ENCODE measurements at regions not wholly inside any gene's neighbourhood (a gene's known extent, or its start where the extent isn't known, plus 50 kb on each side); places are given as distances from the start of the nearest gene placed in this dataset.

- TF ChIP-seq POLR2A (IDR thresholded peaks at IDR 0.05): no peak
- TF ChIP-seq CTCF (IDR thresholded peaks at IDR 0.05): no peak
Observed at GRCh38 chr1:9435854-9436640, 103.2 kb upstream of the SLC25A33 start.

Measured in thyroid gland (tissue), 4 donors.